ENCODE measurements at regions not wholly inside any gene's neighbourhood (a gene's known extent, or its start where the extent isn't known, plus 50 kb on each side); places are given as distances from the start of the nearest gene placed in this dataset.

DNA sequence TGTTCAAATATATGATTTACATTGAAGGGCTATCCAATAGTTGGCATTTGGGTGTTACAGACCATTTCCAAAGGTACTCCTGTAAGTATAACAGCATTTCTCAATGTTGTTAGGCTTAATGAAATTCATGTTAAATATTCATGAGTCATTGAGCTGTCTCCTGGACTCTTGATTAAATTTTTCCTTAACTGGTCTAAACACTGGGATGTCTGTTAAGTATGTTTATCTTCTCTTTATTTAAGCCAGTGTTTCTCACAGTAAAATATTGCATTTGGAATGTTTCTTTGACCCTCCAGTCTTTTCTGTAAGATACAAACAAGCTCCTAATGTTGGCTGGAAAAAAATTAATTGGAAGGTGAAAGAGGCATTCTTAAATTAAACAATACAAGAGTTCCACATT lies 402.5 kb upstream of the HTR2A start:
- TF ChIP-seq, protein P1, sequence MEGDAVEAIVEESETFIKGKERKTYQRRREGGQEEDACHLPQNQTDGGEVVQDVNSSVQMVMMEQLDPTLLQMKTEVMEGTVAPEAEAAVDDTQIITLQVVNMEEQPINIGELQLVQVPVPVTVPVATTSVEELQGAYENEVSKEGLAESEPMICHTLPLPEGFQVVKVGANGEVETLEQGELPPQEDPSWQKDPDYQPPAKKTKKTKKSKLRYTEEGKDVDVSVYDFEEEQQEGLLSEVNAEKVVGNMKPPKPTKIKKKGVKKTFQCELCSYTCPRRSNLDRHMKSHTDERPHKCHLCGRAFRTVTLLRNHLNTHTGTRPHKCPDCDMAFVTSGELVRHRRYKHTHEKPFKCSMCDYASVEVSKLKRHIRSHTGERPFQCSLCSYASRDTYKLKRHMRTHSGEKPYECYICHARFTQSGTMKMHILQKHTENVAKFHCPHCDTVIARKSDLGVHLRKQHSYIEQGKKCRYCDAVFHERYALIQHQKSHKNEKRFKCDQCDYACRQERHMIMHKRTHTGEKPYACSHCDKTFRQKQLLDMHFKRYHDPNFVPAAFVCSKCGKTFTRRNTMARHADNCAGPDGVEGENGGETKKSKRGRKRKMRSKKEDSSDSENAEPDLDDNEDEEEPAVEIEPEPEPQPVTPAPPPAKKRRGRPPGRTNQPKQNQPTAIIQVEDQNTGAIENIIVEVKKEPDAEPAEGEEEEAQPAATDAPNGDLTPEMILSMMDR (optimal IDR thresholded peaks at IDR 0.05 in 1 of 3, IDR thresholded peaks at IDR 0.05 in 1 of 3, conservative IDR thresholded peaks at IDR 0.05 in 1 of 3; ENCODE audit: extremely low read depth in 1 of 3, insufficient read depth in 2 of 3, low read length in 3 of 3) = no peak
- TF ChIP-seq EZH2 (IDR thresholded peaks at IDR 0.05; ENCODE audit: low read length) = no peak
